Smooth muscle cell (in vitro differentiated cells): ENCODE measurements at regions not wholly inside any gene's neighbourhood (a gene's known extent, or its start where the extent isn't known, plus 50 kb on each side); places are given as distances from the start of the nearest gene placed in this dataset.

Source experiments
- DNase-seq: peaks from one replicate; lab custom pipeline; 2025; ENCODE audit not compliant: unreplicated experiment; lab: John Stamatoyannopoulos, UW
- H2AFZ ChIP-seq: fragments of 200-600 bp; sonication (generic); 2 replicates; pipeline ENCODE4 v1.6.0; 2016; ENCODE audit warnings: antibody characterized with exemption, low read depth, mild to moderate bottlenecking
- H3F3A ChIP-seq: fragments of 200-600 bp; sonication (generic); 2 replicates; pipeline ENCODE4 v1.6.0; 2017; ENCODE audit warnings: antibody characterized with exemption, low read depth
- H3K27ac ChIP-seq: fragments of 200-600 bp; sonication (generic); 2 replicates; pipeline ENCODE4 v1.5.1; 2016; ENCODE audit warnings: low read depth, mild to moderate bottlenecking
- H3K27me3 ChIP-seq: fragments of 200-600 bp; sonication (generic); 2 replicates; pipeline ENCODE4 v1.6.1; 2016; ENCODE audit warnings: low read depth, mild to moderate bottlenecking
- H3K36me3 ChIP-seq: fragments of 200-600 bp; sonication (generic); 2 replicates; pipeline ENCODE4 v1.5.1; 2016; ENCODE audit warnings: low read depth
- H3K4me1 ChIP-seq: fragments of 200-600 bp; sonication (generic); 2 replicates; pipeline ENCODE4 v1.5.1; 2016; ENCODE audit warnings: low read depth
- H3K4me2 ChIP-seq: fragments of 200-600 bp; sonication (generic); 2 replicates; pipeline ENCODE4 v1.6.0; 2016; ENCODE audit warnings: mild to moderate bottlenecking
- H3K4me3 ChIP-seq: fragments of 200-600 bp; sonication (generic); 2 replicates; pipeline ENCODE4 v1.5.1; 2016; ENCODE audit warnings: mild to moderate bottlenecking
- H3K79me2 ChIP-seq: fragments of 200-600 bp; sonication (generic); 2 replicates; pipeline ENCODE4 v1.6.0; 2016; ENCODE audit warnings: low read depth, mild to moderate bottlenecking
- H3K9ac ChIP-seq: fragments of 200-600 bp; sonication (generic); 2 replicates; pipeline ENCODE4 v1.6.0; 2016; ENCODE audit warnings: low read depth
- H3K9me3 ChIP-seq: fragments of 200-600 bp; sonication (generic); replicated peaks from 2 replicates; pipeline ENCODE4 v1.5.1; 2016; ENCODE audit warnings: low read depth
- H4K20me1 ChIP-seq: fragments of 200-600 bp; sonication (generic); 2 replicates; pipeline ENCODE4 v1.6.0; 2016; ENCODE audit warnings: low read depth
- WGBS: methylation state at CpG from one replicate; pipeline ENCODE4 v1.1.7; 2016; ENCODE audit warnings: low lambda C conversion rate; 5-methylcytosine and 5-hydroxymethylcytosine counted together
- TF ChIP-seq, protein P1 (sequence below): fragments of 200-600 bp; sonication (generic); IDR thresholded peaks from 2 replicates; pipeline ENCODE4 v1.5.1; 2017; ENCODE audit warnings: borderline replicate concordance, mild to moderate bottlenecking, antibody characterized with exemption; ENCODE audit not compliant: insufficient read depth, poor library complexity, severe bottlenecking

DNA sequence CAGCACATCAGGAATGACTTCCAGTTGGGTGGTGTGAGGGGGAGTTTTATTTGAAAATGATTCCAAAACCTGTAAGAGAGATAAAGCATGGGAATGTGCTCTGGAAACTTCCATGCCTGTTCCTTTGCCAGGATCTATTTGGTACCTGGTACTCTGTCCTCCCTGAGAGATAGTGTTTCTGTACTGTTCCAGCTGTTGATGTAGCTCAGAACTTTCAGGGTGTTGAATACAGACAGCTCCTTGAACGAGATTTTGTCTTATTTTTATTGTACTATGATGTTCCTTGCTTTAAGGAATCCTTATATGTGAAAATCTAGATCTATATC, 148.7 kb upstream of the RIPOR2 start:
- no peaks in the 10 kb centered on the region for H3F3A ChIP-seq
- DNase-seq, result no peak
- H2AFZ ChIP-seq, result no peak overlapping the region
- no peaks in the 10 kb centered on the region for H3K9me3 ChIP-seq
- no peak overlapping the region for H3K4me2 ChIP-seq
- H3K9ac ChIP-seq, result no peak overlapping the region
- no peaks in the 10 kb centered on the region for H4K20me1 ChIP-seq
- TF ChIP-seq, protein P1, sequence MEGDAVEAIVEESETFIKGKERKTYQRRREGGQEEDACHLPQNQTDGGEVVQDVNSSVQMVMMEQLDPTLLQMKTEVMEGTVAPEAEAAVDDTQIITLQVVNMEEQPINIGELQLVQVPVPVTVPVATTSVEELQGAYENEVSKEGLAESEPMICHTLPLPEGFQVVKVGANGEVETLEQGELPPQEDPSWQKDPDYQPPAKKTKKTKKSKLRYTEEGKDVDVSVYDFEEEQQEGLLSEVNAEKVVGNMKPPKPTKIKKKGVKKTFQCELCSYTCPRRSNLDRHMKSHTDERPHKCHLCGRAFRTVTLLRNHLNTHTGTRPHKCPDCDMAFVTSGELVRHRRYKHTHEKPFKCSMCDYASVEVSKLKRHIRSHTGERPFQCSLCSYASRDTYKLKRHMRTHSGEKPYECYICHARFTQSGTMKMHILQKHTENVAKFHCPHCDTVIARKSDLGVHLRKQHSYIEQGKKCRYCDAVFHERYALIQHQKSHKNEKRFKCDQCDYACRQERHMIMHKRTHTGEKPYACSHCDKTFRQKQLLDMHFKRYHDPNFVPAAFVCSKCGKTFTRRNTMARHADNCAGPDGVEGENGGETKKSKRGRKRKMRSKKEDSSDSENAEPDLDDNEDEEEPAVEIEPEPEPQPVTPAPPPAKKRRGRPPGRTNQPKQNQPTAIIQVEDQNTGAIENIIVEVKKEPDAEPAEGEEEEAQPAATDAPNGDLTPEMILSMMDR, result no peak
- H3K27ac ChIP-seq, result no peak overlapping the region
- no peak overlapping the region for H3K4me3 ChIP-seq
- 84% methylated on average over 1 of the region's 1 CpG for WGBS
- no peaks in the 10 kb centered on the region for H3K27me3 ChIP-seq
- no peaks in the 10 kb centered on the region for H3K79me2 ChIP-seq
- H3K4me1 ChIP-seq, result no peaks in the 10 kb centered on the region
- no peaks in the 10 kb centered on the region for H3K36me3 ChIP-seq

DNA sequence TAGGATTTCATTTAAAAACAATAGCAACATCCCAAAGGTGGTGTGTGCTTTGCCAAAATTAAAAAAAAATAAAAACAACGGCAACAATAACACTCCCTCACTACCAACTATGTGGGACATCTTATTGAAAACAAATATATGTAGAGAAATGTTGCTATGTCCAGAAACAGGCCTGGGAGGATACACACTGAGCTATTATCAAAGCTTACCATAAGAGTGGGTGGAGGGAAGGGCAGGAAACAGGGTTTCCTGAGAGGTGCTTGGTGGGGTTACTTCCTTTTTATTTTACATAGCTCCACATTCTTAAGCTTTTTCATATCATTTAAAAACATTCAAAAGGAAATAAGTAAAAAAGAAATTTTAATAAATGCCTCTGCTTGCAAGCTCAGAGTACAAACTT, 150.0 kb upstream of the RIPOR2 start:
- no peaks in the 10 kb centered on the region for H3K4me1 ChIP-seq
- H3K79me2 ChIP-seq, result no peaks in the 10 kb centered on the region
- H3K9me3 ChIP-seq, result no peaks in the 10 kb centered on the region
- H3K27ac ChIP-seq, result no peak overlapping the region
- no peaks in the 10 kb centered on the region for H4K20me1 ChIP-seq
- 64% methylated on average over 1 of the region's 1 CpG for WGBS
- H3F3A ChIP-seq, result no peaks in the 10 kb centered on the region
- TF ChIP-seq, protein P1, result no peak
- no peak for DNase-seq
- no peaks in the 10 kb centered on the region for H3K27me3 ChIP-seq
- H3K36me3 ChIP-seq, result no peaks in the 10 kb centered on the region
- H3K9ac ChIP-seq, result no peak overlapping the region
- H3K4me2 ChIP-seq, result no peak overlapping the region
- H2AFZ ChIP-seq, result no peak overlapping the region
- no peak overlapping the region for H3K4me3 ChIP-seq

DNA sequence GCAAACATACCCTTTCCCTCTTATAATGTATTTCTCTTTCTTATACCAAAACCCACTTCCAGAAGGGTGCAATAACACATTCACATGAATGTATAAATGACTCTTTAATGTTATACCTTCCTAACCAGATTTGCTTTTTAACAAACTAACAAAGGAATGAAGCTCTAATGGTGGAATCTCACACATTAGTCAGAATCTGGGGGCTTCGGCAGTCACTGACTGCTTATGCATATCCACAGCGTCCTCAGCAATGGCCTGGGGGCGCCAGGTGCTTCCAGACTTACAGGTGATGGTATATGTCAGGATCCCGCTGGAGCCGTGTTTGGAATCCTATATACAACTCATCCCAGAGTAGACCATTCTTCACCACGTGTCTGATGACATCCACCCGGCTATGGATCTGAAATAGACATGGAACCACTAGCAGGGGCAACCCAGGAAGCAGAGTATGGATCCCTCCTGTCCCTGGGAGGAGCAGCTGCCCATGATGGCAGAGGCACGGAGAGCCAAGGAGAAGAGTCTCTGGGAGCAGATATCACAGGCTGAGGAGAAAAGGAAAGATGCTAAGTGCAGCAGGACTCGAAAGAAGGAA, 150.8 kb upstream of the RIPOR2 start:
- 78% methylated on average over 9 of the region's 9 CpGs for WGBS
- H3K79me2 ChIP-seq, result no peaks in the 10 kb centered on the region
- no peaks in the 10 kb centered on the region for H4K20me1 ChIP-seq
- H3K4me1 ChIP-seq, result no peaks in the 10 kb centered on the region
- no peak overlapping the region for H2AFZ ChIP-seq
- no peak for DNase-seq
- H3K27me3 ChIP-seq, result no peaks in the 10 kb centered on the region
- H3K9ac ChIP-seq, result no peak overlapping the region
- TF ChIP-seq, protein P1, result no peak
- H3K36me3 ChIP-seq, result no peaks in the 10 kb centered on the region
- H3K4me3 ChIP-seq, result no peak overlapping the region
- no peaks in the 10 kb centered on the region for H3K9me3 ChIP-seq
- H3F3A ChIP-seq, result no peaks in the 10 kb centered on the region
- H3K27ac ChIP-seq, result no peak overlapping the region
- H3K4me2 ChIP-seq, result no peak overlapping the region

DNA sequence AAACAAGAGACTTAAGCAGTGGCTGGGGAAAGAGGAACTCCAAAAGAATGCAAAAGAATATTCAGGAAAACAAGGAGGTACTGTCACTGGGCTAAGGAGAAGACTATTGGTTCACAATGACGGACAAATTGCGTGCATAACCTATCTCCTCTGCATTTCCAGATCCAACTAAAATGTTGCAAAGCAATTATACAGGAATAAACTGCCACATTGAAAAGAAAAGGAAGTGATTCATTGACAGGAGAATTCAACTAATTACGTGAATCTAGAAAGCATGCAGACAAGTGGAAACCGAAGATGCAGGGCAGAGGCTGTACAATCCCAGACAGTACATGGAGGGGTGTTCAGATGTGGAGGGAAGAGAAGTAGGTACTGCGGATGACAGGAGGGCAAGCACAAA, 152.8 kb upstream of the RIPOR2 start:
- H3K79me2 ChIP-seq, result no peaks in the 10 kb centered on the region
- H3K27ac ChIP-seq, result peak overlapping the region; percentile 47
- no peaks in the 10 kb centered on the region for H3K9me3 ChIP-seq
- no peaks in the 10 kb centered on the region for H4K20me1 ChIP-seq
- H2AFZ ChIP-seq, result no peak overlapping the region
- no peak overlapping the region for H3K9ac ChIP-seq
- H3K27me3 ChIP-seq, result no peaks in the 10 kb centered on the region
- no peak for DNase-seq
- no peaks in the 10 kb centered on the region for H3K4me1 ChIP-seq
- peak overlapping the region; percentile 31 for H3K4me2 ChIP-seq
- no peak overlapping the region for H3K4me3 ChIP-seq
- WGBS, result 49% methylated on average over 5 of the region's 5 CpGs
- no peaks in the 10 kb centered on the region for H3F3A ChIP-seq
- no peaks in the 10 kb centered on the region for H3K36me3 ChIP-seq
- TF ChIP-seq, protein P1, result no peak
